Ascending aorta (tissue), 2 donors: ENCODE measurements at regions not wholly inside any gene's neighbourhood (a gene's known extent, or its start where the extent isn't known, plus 50 kb on each side); places are given as distances from the start of the nearest gene placed in this dataset.

ENCODE experiments used
- DNase-seq, 2 donors: peaks; one replicate each; pipeline ENCODE4 v3.0.0-alpha.2; 2019; ENCODE audit warnings: low spot score in 2 of 2
- H3K27ac ChIP-seq, 2 donors: fragments of 200-600 bp; sonication (generic); one replicate each; pipeline ENCODE4 v1.5.1; 2016 to 2017; ENCODE audit warnings: mild to moderate bottlenecking in 1 of 2
- H3K27me3 ChIP-seq: fragments of 200-600 bp; sonication (generic); one replicate; pipeline ENCODE4 v1.5.1; 2017
- H3K36me3 ChIP-seq, 2 donors: fragments of 200-600 bp; sonication (generic); one replicate each; pipeline ENCODE4 v1.5.1; 2016
- H3K4me1 ChIP-seq, 2 donors: fragments of 200-600 bp; sonication (generic); one replicate each; pipeline ENCODE4 v1.5.1; 2016 to 2017; ENCODE audit warnings: mild to moderate bottlenecking in 1 of 2
- H3K4me3 ChIP-seq, 2 donors: fragments of 200-600 bp; sonication (generic); one replicate each; pipeline ENCODE4 v1.5.1; 2016 to 2017; ENCODE audit warnings: mild to moderate bottlenecking in 1 of 2
- H3K9me3 ChIP-seq, 2 donors: fragments of 200-600 bp; sonication (generic); one replicate each; pipeline ENCODE4 v1.5.1; 2016
- CTCF ChIP-seq, 3 experiments: fragments of 200-600 bp in 2 of 3; fragments of 450-650 bp in 1 of 3; sonication (generic) in 2 of 3; IDR thresholded peaks; one replicate each; pipeline ENCODE4 v1.5.1; 2016 to 2019; ENCODE audit warnings: antibody characterized with exemption in 3 of 3, mild to moderate bottlenecking in 1 of 3, moderate library complexity in 1 of 3
- intact Hi-C: fragments of 100-400 bp; cut with DNase I; formaldehyde crosslinking; loops from one replicate; pipeline ENCODE4 v1.15.1; 2023

DNA sequence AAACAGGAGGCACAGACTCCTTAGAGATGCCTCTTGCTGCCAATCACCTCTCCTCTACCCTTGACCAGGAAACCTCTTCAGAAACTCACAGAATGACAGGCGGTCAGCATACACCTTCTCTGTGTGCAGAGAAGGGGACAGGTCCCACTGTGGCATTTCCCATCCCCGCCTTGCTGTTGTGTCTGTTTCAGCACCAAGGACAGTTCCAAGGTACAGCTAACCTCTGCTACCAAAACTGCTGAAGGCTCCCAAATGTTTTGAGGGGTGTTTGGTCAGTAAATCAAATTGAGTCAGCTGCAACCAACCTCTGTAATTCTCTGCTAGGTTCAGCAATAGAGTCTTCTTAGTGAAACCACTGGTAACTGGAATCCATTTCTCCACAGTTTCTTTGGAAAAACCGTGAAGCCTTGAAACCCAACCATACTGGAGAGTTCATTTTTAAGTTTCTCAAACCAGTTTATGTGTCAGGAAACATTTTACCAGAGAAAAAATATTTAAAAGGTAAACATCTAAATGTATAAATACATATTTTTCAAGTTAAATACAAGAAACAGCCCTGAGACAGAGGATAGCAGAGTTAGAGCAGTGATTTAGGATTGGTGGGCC is 122.0 kb downstream of the DRD1 start:
- Histone ChIP-seq H3K27ac (no peak overlapping the region), H3K4me3 (no peak overlapping the region)

GRCh38 chr5:175319199-175319598 is 124.8 kb downstream of the DRD1 start:
- no peak for DNase-seq
- Histone ChIP-seq H3K36me3 (no peaks in the 10 kb centered on the region), H3K27me3 (no peaks in the 10 kb centered on the region), H3K4me1 (no peaks in the 10 kb centered on the region), H3K27ac (no peak overlapping the region), H3K9me3 (no peaks in the 10 kb centered on the region), H3K4me3 (no peak overlapping the region)
- intact Hi-C loops = no loop called here
- TF ChIP-seq CTCF (IDR thresholded peaks at IDR 0.05) = no peak

More for the DNA sequence above, 122.0 kb downstream of the DRD1 start:
- no peak for TF ChIP-seq CTCF (IDR thresholded peaks at IDR 0.05)
- H3K9me3 ChIP-seq = no peaks in the 10 kb centered on the region
- intact Hi-C loops = no loop called here
- H3K36me3 ChIP-seq = no peaks in the 10 kb centered on the region
- DNase-seq = no peak
- no peaks in the 10 kb centered on the region for H3K27me3 ChIP-seq
- H3K4me1 ChIP-seq = no peaks in the 10 kb centered on the region

DNA sequence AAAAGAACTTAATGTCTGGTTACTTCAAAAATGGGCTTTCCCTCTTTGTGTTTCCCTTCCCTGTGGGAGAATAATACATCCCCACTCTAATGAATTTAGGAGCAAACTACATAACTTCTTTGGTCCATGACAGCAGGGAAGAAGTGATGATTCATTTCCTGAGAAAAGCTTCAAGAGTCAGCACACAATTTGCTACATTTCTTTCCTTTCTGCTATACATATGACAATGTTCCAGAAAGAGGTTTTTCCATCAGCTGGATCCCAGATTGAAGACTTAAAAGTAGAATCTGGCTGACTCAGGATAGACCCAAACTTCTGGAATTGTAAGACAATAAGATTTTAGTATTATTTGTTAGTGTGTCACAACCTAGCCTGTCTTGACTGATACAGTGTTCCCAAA is 126.1 kb downstream of the DRD1 start:
- TF ChIP-seq CTCF (IDR thresholded peaks at IDR 0.05) = no peak
- no peak overlapping the region for H3K4me3 ChIP-seq
- no peaks in the 10 kb centered on the region for H3K9me3 ChIP-seq
- no peaks in the 10 kb centered on the region for H3K36me3 ChIP-seq
- H3K27me3 ChIP-seq = no peaks in the 10 kb centered on the region
- intact Hi-C loops = no loop called here
- no peaks in the 10 kb centered on the region for H3K4me1 ChIP-seq
- DNase-seq = no peak
- H3K27ac ChIP-seq = no peak overlapping the region

DNA sequence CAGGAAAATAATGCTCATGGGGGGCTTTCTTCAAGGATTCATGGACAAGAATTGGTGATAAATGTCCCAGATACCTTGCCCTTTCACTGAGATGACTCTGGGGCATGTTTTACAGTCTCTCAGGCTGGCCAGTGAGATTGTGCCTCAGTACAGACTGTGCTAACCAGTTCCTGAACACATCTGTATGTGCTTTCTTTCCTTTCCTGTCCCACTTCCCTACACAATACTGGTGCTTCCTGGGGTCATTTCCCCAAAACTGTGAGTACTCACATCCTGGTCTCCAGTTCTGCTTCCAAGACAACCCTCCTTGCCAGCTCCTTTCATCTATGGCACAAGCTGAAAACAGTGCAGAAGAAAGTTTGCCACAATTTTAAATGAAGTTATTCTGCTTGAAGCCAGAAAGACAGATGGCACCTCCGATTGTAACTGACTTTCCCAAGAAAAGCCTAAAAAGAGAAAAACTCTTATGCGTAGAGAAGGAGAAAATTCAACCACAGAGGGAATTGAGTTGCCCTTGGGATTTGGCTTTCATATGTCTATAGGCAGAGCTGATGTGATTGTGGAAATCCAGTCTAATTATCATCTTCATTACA is 134.7 kb downstream of the DRD1 start:
- TF ChIP-seq CTCF (IDR thresholded peaks at IDR 0.05) = no peak
- DNase-seq = no peak
- intact Hi-C loops = no loop called here
- no peaks in the 10 kb centered on the region for H3K36me3 ChIP-seq
- H3K9me3 ChIP-seq = no peaks in the 10 kb centered on the region
- H3K27me3 ChIP-seq = no peaks in the 10 kb centered on the region
- no peak overlapping the region for H3K27ac ChIP-seq
- H3K4me3 ChIP-seq = no peak overlapping the region
- H3K4me1 ChIP-seq = no peaks in the 10 kb centered on the region

DNA sequence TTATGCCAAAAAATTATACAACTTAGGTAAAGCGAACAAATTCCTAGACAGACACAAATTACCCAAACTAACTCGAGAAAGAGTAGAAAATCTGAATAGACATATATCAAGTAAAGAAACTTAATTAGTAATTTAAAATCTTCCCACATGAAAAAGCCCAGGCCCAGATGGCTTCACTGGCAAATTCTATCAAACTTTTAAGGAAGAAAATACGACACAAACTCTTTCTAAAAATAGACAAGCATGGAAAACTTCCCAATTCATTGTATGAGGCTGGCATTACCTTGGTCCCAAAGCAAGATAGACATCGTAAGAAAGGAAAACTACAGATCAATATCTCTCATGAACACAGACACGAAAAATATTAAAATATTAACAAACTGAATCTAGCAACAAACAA is 135.3 kb downstream of the DRD1 start:
- Histone ChIP-seq H3K36me3 (no peaks in the 10 kb centered on the region), H3K27ac (no peak overlapping the region), H3K4me1 (no peaks in the 10 kb centered on the region), H3K4me3 (no peak overlapping the region), H3K27me3 (no peaks in the 10 kb centered on the region), H3K9me3 (no peaks in the 10 kb centered on the region)
- DNase-seq = no peak
- no peak for TF ChIP-seq CTCF (IDR thresholded peaks at IDR 0.05)
- intact Hi-C loops = no loop called here

- H3K4me1 ChIP-seq = no peaks in the 10 kb centered on the region
- no peaks in the 10 kb centered on the region for H3K27me3 ChIP-seq
- no peak for TF ChIP-seq CTCF (IDR thresholded peaks at IDR 0.05)
- H3K36me3 ChIP-seq = no peaks in the 10 kb centered on the region
- no peaks in the 10 kb centered on the region for H3K9me3 ChIP-seq
- intact Hi-C loops = no loop called here
- DNase-seq = no peak
- no peak overlapping the region for H3K4me3 ChIP-seq
- no peak overlapping the region for H3K27ac ChIP-seq
Observed at GRCh38 chr5:175306381-175306780, 137.6 kb downstream of the DRD1 start.
